Suprapubic skin (tissue), 4 donors: ENCODE measurements at regions not wholly inside any gene's neighbourhood (a gene's known extent, or its start where the extent isn't known, plus 50 kb on each side); places are given as distances from the start of the nearest gene placed in this dataset.

ENCODE experiments used
- DNase-seq, 2 donors: peaks; one replicate each; pipeline ENCODE4 v3.0.0-alpha.2; 2019; ENCODE audit warnings: low spot score in 2 of 2
- H3K27ac ChIP-seq: fragments of 200-600 bp; sonication (generic); one replicate; pipeline ENCODE4 v1.5.1; 2019
- H3K27me3 ChIP-seq: fragments of 200-600 bp; sonication (generic); one replicate; pipeline ENCODE4 v1.5.1; 2019
- H3K36me3 ChIP-seq: fragments of 200-600 bp; sonication (generic); one replicate; pipeline ENCODE4 v1.5.1; 2019
- H3K4me1 ChIP-seq: fragments of 200-600 bp; sonication (generic); one replicate; pipeline ENCODE4 v1.5.1; 2019
- H3K4me3 ChIP-seq: fragments of 200-600 bp; sonication (generic); one replicate; pipeline ENCODE4 v1.5.1; 2019; ENCODE audit warnings: mild to moderate bottlenecking
- H3K9me3 ChIP-seq: fragments of 200-600 bp; sonication (generic); one replicate; pipeline ENCODE4 v1.5.1; 2019
- EP300 ChIP-seq: sonication (generic); formaldehyde crosslinking; IDR thresholded peaks from one replicate; pipeline ENCODE4 v1.6.1; 2017; ENCODE audit warnings: antibody characterized with exemption
- POLR2A ChIP-seq, 2 donors: fragments of 450-650 bp; IDR thresholded peaks; one replicate each; pipeline ENCODE4 v1.6.1; 2017; ENCODE audit warnings: antibody characterized with exemption in 2 of 2, mild to moderate bottlenecking in 2 of 2, moderate library complexity in 2 of 2
- POLR2AphosphoS5 ChIP-seq, 3 donors: sonication (generic); formaldehyde crosslinking; IDR thresholded peaks; one replicate each; pipeline ENCODE4 v1.6.1; 2017; ENCODE audit warnings: antibody characterized with exemption in 3 of 3
- WGBS: methylation state at CpG from one replicate; pipeline ENCODE4 v1.1.5; 2018; 5-methylcytosine and 5-hydroxymethylcytosine counted together
- TF ChIP-seq, protein P1 (sequence below), 2 donors: fragments of 200-600 bp in 1 of 2; fragments of 450-650 bp in 1 of 2; sonication (generic) in 1 of 2; IDR thresholded peaks; one replicate each; pipeline ENCODE4 v1.5.1; 2016 to 2019; ENCODE audit warnings: antibody characterized with exemption in 2 of 2, mild to moderate bottlenecking in 1 of 2, moderate library complexity in 1 of 2

DNA sequence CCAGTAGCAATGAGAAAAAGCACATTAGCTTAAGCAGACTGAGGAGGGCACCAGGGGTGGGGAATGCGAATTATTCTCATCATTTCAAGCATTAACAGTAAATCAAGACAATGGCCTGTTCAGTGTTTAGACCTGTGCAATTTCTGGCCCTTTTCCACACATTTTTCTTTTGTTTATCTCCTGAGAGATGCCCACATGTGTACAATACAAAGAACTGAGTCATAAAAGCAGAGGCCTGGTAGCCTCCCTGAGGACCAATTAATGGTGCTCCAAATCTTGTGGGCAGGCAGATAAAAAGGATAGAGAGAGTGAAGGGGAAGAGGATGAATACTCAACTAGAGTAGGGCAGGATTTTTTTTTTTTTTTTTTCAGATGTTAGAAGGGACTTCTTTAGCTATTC lies 480.8 kb downstream of the RERGL start:
- WGBS: 63% methylated on average over 1 of the region's 1 CpG

DNA sequence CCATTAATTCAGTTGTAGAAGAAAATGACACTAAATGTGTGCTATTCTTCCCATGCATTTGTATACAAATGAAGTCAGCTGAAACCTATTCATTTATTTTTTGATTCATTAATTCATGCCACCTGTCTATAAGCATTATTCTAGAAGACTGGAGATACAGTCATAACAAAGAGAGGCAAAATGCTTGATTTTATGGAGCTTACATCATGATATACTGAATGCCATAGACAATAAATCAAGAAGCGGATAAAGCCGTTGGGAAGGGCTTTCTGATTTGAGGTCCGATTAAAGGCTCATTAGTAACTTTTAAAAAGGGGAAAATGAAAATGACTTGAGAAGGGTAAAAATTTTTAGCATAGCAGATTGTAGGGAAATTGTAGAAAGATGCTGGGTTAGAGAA lies 494.9 kb downstream of the RERGL start:
- Histone ChIP-seq H3K4me1 (no peaks in the 10 kb centered on the region), H3K27me3 (no peaks in the 10 kb centered on the region), H3K4me3 (no peak overlapping the region), H3K9me3 (no peaks in the 10 kb centered on the region), H3K36me3 (no peaks in the 10 kb centered on the region), H3K27ac (no peak overlapping the region)
- no peak for TF ChIP-seq POLR2A (IDR thresholded peaks at IDR 0.05)
- no peak for TF ChIP-seq POLR2AphosphoS5 (IDR thresholded peaks at IDR 0.05)
- TF ChIP-seq, protein P1, sequence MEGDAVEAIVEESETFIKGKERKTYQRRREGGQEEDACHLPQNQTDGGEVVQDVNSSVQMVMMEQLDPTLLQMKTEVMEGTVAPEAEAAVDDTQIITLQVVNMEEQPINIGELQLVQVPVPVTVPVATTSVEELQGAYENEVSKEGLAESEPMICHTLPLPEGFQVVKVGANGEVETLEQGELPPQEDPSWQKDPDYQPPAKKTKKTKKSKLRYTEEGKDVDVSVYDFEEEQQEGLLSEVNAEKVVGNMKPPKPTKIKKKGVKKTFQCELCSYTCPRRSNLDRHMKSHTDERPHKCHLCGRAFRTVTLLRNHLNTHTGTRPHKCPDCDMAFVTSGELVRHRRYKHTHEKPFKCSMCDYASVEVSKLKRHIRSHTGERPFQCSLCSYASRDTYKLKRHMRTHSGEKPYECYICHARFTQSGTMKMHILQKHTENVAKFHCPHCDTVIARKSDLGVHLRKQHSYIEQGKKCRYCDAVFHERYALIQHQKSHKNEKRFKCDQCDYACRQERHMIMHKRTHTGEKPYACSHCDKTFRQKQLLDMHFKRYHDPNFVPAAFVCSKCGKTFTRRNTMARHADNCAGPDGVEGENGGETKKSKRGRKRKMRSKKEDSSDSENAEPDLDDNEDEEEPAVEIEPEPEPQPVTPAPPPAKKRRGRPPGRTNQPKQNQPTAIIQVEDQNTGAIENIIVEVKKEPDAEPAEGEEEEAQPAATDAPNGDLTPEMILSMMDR (IDR thresholded peaks at IDR 0.05): no peak
- no peak for TF ChIP-seq EP300
- no peak for DNase-seq
- WGBS: 85% methylated on average over 3 of the region's 3 CpGs

More for the DNA sequence above, 480.8 kb downstream of the RERGL start:
- TF ChIP-seq, protein P1 (IDR thresholded peaks at IDR 0.05): no peak
- TF ChIP-seq POLR2A (IDR thresholded peaks at IDR 0.05): no peak
- TF ChIP-seq EP300: no peak
- no peak for TF ChIP-seq POLR2AphosphoS5 (IDR thresholded peaks at IDR 0.05)
- Histone ChIP-seq H3K27ac (no peak overlapping the region), H3K36me3 (no peaks in the 10 kb centered on the region), H3K4me1 (no peaks in the 10 kb centered on the region), H3K27me3 (no peaks in the 10 kb centered on the region), H3K9me3 (no peaks in the 10 kb centered on the region), H3K4me3 (no peak overlapping the region)
- DNase-seq: no peak

DNA sequence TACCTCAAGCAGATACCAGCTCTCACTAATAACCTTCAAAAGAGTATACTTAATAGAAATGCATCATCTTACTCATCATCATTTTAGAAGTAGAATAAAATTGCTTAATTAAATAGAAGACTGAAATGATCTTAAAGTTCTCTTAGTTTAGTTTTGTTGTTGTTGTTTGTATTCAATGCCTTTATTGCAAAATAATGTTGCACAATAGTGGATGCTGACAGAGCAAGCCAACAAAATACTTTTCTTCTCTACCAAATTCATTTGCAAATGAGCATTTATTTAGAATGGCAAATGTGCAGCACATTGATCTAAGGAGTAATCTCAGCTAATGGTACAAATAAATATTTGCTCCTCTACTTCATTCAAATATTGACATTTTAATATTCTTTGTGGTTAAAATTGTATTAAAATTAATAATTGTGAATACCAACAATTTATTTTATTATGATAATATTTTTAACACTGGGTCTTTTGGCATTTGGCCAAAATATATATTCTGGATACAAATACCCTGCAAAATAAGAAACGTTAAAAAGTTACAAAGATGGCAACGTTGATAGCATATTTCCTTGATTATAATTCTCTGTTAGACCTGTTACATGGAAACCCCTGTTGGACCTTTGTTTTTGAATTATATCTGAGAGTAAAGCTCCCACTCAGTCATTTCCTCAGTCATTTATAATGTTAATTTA lies 496.1 kb downstream of the RERGL start:
- no peaks in the 10 kb centered on the region for H3K27me3 ChIP-seq
- no peak overlapping the region for H3K27ac ChIP-seq
- H3K4me3 ChIP-seq: no peak overlapping the region
- no peak for DNase-seq
- H3K9me3 ChIP-seq: no peaks in the 10 kb centered on the region
- no peaks in the 10 kb centered on the region for H3K4me1 ChIP-seq
- 66% methylated on average over 2 of the region's 2 CpGs for WGBS
- no peaks in the 10 kb centered on the region for H3K36me3 ChIP-seq
- TF ChIP-seq, protein P1 (IDR thresholded peaks at IDR 0.05): no peak
- no peak for TF ChIP-seq POLR2A (IDR thresholded peaks at IDR 0.05)

DNA sequence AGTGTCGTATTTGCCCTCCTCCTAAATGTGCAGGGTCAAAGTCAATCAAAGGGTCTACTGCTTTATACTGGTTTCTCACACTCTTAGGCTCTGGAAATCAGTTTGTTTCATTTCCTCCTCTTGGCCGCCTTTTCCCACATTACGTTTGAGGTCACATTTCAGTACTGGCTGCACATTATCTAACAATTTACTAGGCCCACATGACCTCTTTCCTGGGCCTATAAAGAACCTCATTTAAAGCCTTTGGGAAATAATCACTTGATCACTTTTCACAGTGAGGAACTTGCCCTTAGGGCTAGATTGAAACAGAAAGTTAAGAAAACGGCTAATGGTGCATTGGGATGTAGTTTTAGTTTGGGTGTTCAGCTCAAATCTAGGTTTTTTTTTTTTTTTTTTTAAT lies 497.5 kb downstream of the RERGL start:
- Histone ChIP-seq H3K27ac (no peak overlapping the region), H3K36me3 (no peaks in the 10 kb centered on the region), H3K4me1 (no peaks in the 10 kb centered on the region), H3K27me3 (no peaks in the 10 kb centered on the region), H3K4me3 (no peak overlapping the region), H3K9me3 (no peaks in the 10 kb centered on the region)
- 83% methylated on average over 4 of the region's 4 CpGs for WGBS
- TF ChIP-seq, protein P1 (IDR thresholded peaks at IDR 0.05): no peak
- TF ChIP-seq EP300: no peak
- TF ChIP-seq POLR2A (IDR thresholded peaks at IDR 0.05): no peak
- no peak for TF ChIP-seq POLR2AphosphoS5 (IDR thresholded peaks at IDR 0.05)
- no peak for DNase-seq

DNA sequence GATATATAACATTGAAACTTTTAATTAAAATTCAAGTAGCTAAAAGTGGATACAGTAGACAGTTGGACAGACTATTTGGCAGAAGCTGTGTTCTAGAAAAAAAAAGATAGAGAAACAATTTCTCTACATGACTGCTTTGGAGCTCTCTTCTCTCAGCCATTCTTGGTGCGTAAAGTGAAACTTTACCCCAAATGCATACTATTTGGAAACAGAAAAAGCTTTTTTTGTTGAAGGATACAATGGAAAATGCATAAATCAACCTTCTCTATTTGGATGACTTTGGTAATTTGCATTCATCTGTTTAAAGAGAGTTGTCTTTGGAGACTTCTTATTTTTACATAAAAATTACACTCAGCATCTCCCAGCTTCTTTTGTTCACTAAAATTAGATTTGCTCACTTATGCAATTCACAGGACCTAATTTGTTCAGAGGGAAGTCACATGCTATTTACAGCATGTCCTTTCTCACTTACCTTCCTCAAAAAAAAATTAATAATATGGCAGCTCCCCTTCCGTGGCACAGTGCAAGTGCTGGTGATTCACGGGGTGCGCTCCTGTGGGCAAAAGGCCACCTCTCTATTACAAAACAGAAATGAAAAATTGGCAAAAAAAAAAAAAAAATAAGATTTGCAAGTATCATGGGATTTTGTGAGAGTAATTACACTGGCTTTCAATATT lies 498.9 kb downstream of the RERGL start:
- Histone ChIP-seq H3K4me1 (no peaks in the 10 kb centered on the region), H3K4me3 (no peak overlapping the region), H3K36me3 (no peaks in the 10 kb centered on the region), H3K27ac (no peak overlapping the region), H3K27me3 (no peaks in the 10 kb centered on the region), H3K9me3 (no peaks in the 10 kb centered on the region)
- 92% methylated on average over 4 of the region's 4 CpGs for WGBS
- no peak for DNase-seq
- no peak for TF ChIP-seq POLR2AphosphoS5 (IDR thresholded peaks at IDR 0.05)
- no peak for TF ChIP-seq POLR2A (IDR thresholded peaks at IDR 0.05)
- TF ChIP-seq, protein P1 (IDR thresholded peaks at IDR 0.05): no peak
- no peak for TF ChIP-seq EP300
